NCI-H146 treated with DMSO at 0.1 percent for 48 hours (cell line): ENCODE measurements at regions not wholly inside any gene's neighbourhood (a gene's known extent, or its start where the extent isn't known, plus 50 kb on each side); places are given as distances from the start of the nearest gene placed in this dataset.
"Not testable (repeated sequence)": the region's sequence is repeated elsewhere in the genome, so short reads cannot be mapped to it uniquely, and the experiment has no call there.

ENCODE experiments used
- DNase-seq: peaks from one replicate; lab custom pipeline; 2025; ENCODE audit not compliant: unreplicated experiment; lab: John Stamatoyannopoulos, UW

DNA sequence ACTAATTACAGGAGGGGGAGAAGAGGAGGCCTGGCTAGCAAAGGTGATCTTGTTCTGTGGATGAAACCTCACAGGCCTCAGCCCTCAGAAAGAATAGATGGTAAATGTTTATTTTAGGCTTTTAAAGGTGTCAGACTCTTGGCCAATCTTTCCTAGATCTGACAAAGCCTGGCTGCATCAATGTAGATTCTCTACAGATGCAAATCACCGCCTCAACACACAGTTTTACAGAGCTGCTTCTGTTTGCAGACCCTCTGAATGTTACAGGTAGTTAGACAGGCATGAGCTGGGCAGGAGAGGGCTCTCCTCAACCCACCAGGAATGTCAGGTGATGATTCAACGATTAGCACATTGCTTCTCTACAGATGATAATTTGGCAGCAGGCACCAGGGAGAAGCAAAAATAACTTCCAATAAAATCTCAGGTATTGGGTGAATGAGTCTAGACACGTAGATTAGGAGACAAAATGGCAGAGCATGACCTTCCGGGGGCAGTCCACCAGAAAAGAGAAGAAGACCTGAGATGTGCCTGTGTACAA lies 105.4 kb upstream of the VANGL1 start:
- DNase-seq = no peak

DNA sequence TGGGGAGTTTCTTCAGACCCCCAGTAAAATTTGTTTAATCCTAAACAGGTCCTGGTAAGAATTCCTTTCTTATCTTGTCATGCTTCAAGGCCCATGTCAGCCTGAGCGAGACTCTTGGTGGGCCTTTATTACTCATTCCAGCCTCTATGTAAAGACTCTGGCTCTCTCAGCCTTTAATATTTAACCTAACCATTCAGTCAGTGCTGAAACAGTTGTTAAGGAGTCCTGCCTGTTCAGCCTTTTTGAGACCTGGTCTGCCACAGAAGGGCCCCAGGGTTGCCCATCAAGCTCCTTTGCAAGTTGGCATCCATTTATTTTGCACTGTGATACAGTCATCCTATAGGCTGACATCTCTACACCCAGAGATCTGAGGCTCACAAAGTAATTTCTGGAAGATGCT lies 107.7 kb upstream of the VANGL1 start:
- DNase-seq = no peak

DNA sequence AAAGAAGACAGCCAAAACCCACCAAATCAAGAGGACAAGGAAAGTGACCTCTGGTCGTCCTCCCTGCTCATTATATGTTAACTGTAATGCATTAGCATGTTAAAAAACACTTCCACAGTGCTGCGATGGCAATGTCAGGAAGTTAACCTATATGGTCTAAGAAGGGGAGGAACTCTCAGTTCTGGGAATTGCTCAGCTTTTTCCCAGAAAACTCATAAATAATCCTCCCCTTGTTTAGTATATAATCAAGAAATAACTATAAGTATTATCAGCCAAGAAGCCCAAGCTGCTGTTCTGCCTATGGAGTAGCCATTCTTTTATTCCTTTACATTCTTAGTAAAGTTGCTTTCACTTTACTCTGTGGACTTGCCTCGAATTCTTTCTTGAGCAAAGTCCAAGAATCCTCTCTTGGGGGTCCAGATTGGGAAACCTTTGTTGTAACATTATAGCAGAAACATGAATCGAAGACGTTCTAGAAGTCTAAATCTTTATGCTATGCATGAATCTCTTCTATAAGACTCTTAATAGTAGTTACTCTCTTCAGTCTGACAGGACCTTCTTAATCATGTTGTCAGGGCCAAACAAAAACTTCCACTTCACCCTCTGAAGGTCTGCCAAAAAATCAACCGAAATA lies 110.0 kb upstream of the VANGL1 start:
- no peak for DNase-seq

DNA sequence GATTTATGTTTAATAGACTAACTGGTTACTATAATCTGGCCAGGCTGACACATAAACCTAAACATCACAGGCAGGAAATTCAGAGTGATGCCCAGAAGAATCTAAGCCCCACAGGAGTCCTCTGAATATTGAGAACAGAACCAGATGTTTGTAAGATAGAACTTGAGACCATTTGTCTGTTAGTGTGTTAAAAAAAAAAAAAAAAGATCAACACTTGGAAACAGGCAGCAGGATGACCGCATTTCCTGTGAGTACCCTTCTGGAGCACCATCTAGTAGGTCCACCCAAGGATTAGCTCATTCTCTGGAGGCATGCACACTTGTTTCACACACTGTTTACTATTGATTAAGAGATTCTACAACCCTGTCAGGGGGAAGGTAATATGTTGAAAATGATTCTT lies 111.4 kb upstream of the VANGL1 start:
- DNase-seq = no peak

DNA sequence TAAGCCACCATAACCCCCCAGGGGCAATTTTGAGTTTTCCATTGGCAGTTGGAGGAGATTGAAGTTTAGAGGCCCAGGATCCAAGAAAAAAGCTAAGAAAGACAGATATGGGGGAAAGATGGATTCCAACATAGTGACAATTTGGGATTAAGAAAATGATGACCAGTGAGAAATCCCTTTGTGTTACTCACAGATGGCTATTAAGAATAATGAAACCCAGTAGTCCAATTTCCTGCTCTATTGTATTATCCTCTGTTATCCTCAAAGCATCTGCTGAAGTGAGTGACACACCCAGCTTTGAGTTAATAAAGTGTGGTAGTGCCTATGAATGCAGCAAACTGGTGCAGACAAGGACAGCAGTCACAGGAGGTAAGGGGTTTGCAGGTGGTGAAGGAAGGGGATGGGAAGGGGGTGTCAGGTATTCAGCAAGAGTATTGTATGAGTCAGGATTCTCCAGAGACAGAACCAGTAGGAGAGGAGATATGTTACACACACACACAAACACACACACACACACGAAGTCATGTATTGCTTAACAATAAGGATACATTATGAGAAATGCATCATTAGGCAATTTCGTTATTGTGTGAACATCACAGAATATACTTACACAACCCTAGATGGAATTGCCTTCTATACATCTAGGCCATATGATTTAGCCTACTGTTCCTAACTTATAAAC lies 112.4 kb upstream of the VANGL1 start:
- DNase-seq = no peak

DNA sequence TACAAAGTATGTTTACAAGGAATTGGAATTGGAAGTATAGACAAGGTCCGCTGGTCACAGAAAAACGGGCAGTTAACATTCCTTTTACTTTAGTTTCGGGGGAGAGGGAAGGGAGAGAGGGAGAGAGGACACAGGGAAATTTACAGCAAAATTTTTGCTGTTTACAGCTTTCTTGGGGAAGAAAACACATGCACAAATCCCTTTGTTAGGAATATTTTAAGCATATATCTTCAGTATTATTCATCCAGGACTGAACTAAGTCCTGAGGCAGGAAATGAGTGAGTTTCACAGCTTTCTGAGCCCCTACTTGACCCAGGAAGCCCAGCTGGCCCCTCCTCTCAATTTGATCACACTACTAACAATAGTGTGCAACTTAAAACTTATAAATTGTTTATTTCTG lies 113.4 kb upstream of the VANGL1 start:
- DNase-seq = not testable (repeated sequence)

DNA sequence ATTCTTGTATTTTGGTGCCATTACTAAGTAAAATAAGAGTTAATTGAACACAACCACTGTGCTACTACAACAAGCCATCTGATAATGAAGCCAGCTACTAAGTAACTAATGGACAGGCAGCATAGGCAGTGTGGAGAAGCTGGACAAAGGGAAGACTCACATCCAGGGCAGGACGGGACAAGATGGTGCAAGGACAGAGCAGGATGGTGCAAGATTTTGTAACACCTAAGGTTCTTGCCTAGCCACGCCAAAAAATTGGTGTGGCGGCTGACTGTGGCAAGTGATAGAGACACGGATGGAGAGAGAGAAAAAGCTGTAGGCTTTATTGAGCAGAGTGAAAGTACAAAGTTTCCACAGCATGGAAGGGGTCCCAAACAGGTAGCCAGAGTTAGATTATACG lies 114.0 kb upstream of the VANGL1 start:
- DNase-seq = no peak

DNA sequence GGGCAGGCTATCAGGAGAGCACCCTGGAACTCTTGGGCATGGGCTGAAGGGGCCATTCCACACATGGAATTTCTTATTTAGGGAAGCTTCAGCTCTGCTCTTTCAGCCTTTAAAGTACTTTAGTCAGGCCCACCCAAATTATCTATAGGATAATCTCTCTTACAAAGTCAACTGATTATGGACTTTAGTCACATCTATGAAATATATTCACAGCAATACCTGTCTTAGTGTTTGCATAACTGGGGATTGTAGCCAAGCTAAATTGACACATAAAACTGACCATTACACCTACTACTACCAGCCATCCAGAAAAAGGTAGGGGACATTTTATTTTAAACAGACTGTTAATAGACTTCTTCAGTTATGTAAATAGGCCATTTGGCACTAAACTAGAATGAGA lies 114.9 kb upstream of the VANGL1 start:
- no peak for DNase-seq

DNA sequence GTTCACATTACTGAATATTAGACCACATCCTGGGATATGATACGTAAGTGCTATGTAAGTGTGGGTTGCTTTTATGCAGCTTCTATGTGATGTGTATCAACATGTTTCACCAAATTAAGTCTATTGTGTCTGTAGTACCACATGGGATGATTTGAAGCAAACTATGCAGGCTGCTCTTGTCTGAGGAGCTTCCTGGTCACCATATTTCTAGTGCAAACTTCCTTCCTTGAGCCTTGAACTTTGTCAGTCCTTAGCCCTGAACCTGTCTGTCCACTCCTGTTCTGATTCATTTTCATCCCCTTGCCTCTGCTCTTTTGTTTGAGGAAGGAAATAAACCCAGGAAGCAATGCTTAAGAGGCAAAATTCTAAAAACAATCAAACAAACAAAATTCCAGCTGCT lies 117.5 kb upstream of the VANGL1 start:
- DNase-seq = no peak

DNA sequence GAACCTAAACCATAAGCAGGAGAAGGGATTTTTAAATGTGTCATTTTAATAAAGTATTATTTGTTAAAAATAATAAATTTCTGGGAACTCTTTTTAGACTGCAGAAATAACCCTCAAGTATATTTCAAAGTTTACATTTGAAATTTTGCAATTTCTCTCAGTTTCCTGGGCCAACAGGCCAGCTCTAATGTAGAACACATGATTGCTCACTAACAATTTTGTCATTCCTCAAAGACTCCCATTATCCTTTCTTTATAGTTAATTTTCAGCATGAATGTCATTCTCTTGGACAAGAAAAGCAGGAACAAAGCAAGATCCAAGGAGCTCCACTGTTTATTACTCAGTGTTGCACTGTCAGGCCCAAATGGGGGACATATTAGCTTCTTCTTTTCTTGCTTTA lies 119.4 kb upstream of the VANGL1 start:
- DNase-seq = no peak

DNA sequence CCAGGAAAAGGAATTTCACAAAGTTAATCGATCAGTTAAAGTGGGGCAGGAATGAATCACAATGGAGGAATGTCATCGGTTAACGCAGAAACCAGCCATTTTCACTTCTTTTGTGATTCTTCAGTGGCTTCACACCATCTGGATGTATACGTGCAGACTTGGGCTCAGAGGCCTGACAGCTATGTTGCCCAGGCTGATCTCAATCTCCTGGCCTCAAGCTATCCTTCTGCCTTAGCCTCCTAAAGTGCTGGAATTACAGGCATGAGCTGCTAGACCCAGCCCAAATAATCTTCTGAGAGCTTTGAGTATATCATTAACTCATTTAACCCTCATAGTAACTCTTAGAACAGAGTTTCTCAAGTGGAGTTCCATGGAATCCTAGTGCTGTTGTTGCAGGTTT lies 126.5 kb upstream of the VANGL1 start:
- no peak for DNase-seq

DNA sequence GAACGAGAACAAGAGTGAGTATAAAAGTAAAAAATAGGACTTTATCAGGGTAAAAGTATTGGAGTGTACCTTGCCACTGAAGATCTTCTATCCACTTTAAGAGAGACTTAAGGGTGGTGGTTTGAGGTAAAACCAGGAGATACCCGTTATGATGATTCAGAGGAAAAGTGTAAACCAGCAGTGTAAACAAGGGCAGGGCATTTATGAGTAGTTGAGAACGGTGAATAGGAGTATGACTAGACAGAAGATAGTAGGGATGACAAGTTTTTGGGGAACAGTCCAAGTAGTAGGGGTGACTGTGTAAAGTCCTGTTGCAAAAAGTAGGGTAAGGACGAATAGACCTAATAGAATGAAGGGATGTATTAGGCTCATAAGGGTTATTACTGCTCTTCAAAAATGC lies 131.5 kb upstream of the VANGL1 start:
- not testable (repeated sequence) for DNase-seq

DNA sequence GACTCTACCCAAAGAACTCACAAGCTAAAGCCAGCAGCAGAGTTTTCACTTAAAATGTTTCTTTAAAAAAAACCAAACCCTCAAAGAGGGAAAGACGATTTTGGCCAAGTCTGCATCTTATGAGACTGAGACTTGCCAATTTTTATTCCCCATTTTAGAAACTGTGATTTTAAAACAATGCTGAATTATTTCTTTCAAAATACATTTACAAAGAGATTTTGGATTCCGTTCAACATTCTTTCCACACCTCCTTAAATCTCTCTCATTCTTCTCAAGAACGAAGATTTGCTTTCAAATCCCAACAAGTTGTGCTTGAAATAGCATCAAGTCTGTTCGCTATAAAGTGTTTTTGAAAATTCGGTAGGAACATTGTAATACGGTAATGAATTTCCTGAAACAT lies 133.9 kb upstream of the VANGL1 start:
- no peak for DNase-seq

DNA sequence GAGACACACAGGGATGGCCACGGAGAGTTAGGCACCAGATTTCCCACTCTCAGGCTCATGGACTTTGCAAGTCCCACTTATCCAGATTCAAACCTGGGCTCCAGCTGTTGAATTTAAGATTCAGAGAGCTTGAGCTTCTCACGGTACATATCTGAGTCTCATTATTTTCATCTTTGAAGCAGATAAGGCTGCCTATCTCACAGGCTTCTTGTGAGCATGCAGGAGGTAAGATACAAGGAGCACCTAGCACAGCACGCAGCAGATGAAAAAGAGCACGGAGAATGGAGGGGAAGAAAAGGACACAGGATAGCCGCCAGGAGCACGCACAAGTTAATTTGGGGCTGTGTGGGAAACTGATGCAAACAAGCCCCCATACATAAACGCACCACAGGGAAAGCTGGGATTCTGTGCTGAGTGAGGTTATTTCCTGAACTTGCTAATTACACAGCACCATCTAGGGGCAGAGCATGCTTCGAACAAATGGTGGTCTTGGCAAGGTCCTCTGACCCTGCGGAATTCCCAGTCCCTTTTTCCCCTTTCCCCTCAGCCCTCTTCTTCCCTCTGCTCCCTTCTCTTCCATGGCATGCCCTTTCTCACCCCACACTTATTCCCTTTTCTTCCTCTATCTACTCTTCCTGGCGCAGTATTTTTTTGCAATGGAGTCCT lies 134.7 kb upstream of the VANGL1 start:
- peak; percentile 20 for DNase-seq

DNA sequence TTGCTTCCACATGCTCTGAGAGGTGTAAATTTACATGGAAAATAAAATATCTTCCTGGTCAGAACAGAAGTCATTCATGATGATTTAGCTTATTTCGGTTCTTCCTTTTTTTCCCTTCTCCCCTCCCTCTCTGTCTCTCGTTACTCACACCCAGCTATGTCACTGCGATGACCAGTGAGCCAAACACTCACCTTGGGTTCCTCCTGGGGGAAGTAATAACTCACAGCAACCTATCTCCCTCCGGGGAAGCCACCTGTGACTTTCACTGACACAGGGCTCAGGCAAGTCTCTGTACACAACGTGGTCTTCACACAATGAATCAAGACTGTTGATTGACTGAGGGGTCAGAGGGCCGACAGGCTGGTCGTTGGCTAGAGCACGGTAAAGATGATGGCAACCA lies 135.3 kb upstream of the VANGL1 start:
- DNase-seq = peak; percentile 21

DNA sequence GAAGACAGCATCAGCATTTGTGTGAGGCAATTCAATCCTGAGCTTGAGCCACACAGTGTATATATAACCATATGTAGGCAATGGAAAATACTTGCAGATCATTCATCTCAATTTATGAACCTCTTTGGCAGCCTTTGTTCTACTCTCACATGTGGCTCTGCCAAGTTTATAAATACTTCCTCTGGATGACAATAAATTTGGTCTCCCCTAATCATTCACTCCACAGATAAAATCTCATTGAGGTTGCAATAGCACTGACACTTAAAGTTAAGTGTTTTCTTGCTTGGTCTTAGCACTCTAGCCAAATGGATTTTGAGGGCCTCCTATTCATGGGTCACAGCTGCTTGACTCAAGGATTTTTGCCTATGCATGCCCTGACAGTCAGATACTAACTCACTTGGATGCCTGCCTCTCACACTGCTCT lies 136.6 kb upstream of the VANGL1 start:
- DNase-seq = no peak

DNA sequence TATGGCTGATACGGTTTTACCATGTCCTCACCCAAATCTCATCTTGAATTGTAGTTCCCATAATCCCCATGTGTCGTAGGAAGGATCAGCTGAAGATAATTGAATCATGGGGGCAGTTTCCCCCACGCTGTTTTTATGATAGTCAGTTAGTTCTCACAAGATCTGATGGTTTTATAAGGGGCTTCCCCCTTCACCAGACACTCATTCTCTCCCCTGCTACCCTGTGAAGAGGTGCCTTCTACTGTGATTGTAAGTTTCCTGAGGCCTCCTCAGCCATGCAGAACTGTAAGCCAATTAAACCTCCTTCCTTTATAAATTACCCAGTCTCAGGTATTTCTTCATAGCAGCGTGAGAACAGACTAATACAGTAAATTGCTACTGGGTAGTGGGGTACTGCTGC lies 139.6 kb upstream of the VANGL1 start:
- not testable (repeated sequence) for DNase-seq

DNA sequence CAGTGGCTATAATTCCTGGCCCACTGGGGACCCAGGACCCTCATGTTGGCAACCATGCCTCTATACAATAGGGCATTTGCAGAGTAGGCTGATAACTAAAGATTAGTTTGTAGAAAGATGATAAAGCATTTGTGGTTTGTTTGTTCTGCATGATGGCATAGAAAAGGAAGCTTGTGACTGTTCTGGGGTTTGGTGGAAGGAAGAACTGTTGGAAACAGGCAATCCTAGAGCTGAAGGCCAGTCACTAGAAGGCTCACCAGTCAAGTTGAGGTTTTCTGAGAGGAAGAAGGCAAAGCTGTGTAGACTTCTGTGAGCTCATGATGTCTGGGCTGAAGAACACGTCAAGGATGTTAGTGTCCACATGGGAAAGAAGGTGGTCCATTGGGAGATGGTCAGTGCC lies 140.3 kb upstream of the VANGL1 start:
- no peak for DNase-seq

DNA sequence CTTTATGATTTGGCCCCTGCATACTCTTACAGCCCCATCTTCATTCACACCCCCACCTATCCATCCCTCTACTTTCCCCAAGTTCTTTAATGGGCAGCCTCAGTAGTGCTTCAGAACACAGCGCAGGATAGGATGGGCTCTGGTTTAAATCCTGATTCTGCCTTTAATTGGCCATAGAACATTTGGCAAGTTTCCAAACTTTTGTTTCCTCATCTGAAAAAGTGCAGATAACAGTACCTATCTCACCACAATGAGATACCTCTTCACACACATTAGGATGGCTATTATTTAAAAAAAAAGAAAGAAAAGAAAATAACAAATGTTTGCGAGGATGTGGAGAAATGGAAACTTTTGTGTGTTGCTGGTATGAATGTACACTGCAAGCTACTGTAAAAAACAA lies 142.5 kb upstream of the VANGL1 start:
- no peak for DNase-seq

DNA sequence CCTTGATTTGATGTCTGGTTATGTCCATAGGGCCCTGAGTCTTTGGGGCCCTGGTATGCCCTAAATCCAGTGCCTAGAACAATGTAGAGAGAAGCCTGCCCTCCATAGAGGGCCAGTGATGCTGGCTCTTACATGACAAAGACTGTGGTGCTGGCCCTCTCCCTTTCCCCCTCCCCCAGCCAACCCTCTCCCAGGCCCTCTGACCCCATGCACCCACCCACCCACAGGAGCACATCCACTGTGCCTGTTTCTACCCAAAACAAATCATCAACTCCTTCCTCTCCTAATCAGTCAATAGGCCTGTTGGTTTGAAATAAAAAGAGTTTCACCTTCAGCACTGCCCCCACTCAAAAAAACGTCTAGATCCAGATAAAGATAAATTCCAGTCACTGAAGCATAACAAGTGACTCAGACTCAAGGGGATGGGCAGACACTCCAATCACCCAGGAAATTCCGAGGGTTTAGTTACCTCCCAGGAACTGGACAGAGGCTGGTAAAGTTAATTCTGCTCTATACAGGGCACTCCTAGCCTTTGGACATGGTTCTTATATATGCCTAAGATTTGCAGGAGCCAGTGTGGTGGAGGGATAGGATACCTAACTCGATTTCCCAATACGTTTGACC lies 144.8 kb upstream of the VANGL1 start:
- DNase-seq = no peak

DNA sequence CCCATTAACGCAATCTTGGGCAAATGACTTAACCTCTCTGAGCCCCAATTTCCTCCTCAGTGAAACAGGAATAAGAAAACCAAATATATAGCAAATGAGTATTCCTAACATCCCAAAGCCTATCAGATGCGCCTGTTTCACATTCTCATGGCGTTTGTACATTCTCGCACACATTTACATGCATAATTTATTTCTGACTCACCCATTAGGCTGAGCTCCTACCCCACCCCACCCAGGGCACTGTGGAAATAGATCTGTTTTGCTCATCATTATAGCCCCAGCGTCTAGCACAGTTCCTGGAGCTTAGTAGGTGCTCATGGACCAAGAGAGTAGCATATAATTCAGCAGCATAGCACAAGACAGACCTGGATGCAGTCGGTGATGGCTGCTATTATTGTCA lies 146.1 kb upstream of the VANGL1 start:
- no peak for DNase-seq

DNA sequence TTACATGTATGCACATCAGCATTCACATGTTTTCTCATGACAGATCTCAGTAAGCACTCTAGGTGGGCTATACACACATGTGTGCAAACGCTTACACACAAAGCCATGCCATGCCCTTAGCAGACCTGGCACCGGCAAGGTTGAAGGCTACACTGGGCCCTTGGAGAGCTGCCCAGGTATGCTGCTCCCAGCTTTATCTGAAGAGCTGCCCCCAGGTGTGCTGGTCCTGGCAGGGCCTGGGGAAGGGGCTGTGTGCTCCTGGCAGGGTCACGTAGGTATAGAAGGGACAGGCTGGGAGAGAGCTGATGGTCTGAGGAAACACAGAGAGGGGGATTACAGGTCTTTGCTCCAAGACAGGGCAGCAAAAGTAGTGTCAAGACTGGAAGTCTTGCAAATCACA lies 146.7 kb upstream of the VANGL1 start:
- no peak for DNase-seq
